HepG2 (cell line): ENCODE measurements at regions not wholly inside any gene's neighbourhood (a gene's known extent, or its start where the extent isn't known, plus 50 kb on each side); places are given as distances from the start of the nearest gene placed in this dataset.

Source experiments
- ATAC-seq: fragments of 200-7000 bp; cut with Tn5 transposase; 3 replicates; pipeline ENCODE4 v1.9.1; 2020; ENCODE audit warnings: mild to moderate bottlenecking, moderate library complexity
- BruUV-seq: library from RNA; stranded (reverse); fragments of 400-500 nt; replicated peaks from 2 replicates; lab custom pipeline; 2021; lab: Mats Ljungman, UMichigan
- CTCF ChIA-PET: fragments of 300-600 bp; formaldehyde crosslinking; extraction: SDS; loops from one replicate; lab custom pipeline; 2021; ENCODE audit warnings: low total read pairs, inconsistent platforms, low intra/inter-chr PET ratio; lab: Yijun Ruan, JAX
- POLR2A ChIA-PET: fragments of 350-600 bp; sonication (Branson Sonifier 250); formaldehyde crosslinking; loops from one replicate; lab custom pipeline; 2020; ENCODE audit warnings: antibody characterized with exemption, inconsistent platforms; lab: Yijun Ruan, JAX
- DNase-seq: peaks from one replicate; pipeline ENCODE4 v3.0.0-alpha.2; 2015; ENCODE audit warnings: low spot score
- FAIRE-seq: peaks from 3 replicates; lab custom pipeline; 2011; peaks lifted over from hg19 to GRCh38; lab: Jason Lieb, UNC
- H2AFZ ChIP-seq: one replicate; pipeline ENCODE4 v1.6.1; 2011; ENCODE audit warnings: low read length, inconsistent platforms
- H3K27ac ChIP-seq: fragments of 300-600 bp; 3 replicates; pipeline ENCODE4 v1.8.0; 2011; ENCODE audit warnings: mixed run types, mild to moderate bottlenecking, mixed read lengths, low read length, inconsistent platforms; ENCODE audit not compliant: insufficient read depth; ENCODE audit errors: extremely low read length
- H3K27me3 ChIP-seq, 2 experiments: fragments of 200-600 bp in 1 of 2; 2 replicates in 1 of 2; 3 replicates in 1 of 2; pipeline versions ENCODE4 v1.6.0 to v1.8.0; 2011; ENCODE audit warnings: low read length in 2 of 2, mild to moderate bottlenecking in 2 of 2, moderate library complexity in 2 of 2, inconsistent platforms in 1 of 2; ENCODE audit not compliant: insufficient read depth in 2 of 2, control insufficient read depth in 1 of 2
- H3K36me3 ChIP-seq, 2 experiments: fragments of 200-600 bp in 1 of 2; replicated peaks in 1 of 2; 2 replicates in 1 of 2; 3 replicates in 1 of 2; pipeline versions ENCODE4 v1.5.1 to v1.8.0; 2011; ENCODE audit warnings: low read length in 2 of 2, inconsistent platforms in 1 of 2; ENCODE audit not compliant: insufficient read depth in 2 of 2, control insufficient read depth in 1 of 2
- H3K4me1 ChIP-seq: 2 replicates; pipeline ENCODE4 v1.5.1; 2012; ENCODE audit warnings: low read length, inconsistent platforms; ENCODE audit not compliant: insufficient read depth
- H3K4me2 ChIP-seq: 2 replicates; pipeline ENCODE4 v1.6.0; 2011; ENCODE audit warnings: low read depth, low read length, inconsistent platforms
- H3K4me3 ChIP-seq, 3 experiments: fragments of 200-600 bp in 1 of 3; sonication (generic), shearing (Covaris generic) in 1 of 3; replicated peaks in 1 of 3; 2 replicates each; pipeline ENCODE4 v1.5.1; 2011 to 2016; ENCODE audit warnings: low read length in 3 of 3, inconsistent platforms in 2 of 3, low read depth in 2 of 3, mild to moderate bottlenecking in 2 of 3, control low read depth in 1 of 3, mixed read lengths in 1 of 3; ENCODE audit not compliant: insufficient read depth in 1 of 3
- H3K79me2 ChIP-seq: one replicate; pipeline ENCODE4 v1.6.1; 2011; ENCODE audit warnings: low read length, inconsistent platforms; ENCODE audit not compliant: insufficient read depth
- H3K9ac ChIP-seq: 2 replicates; pipeline ENCODE4 v1.6.0; 2011; ENCODE audit warnings: mild to moderate bottlenecking, low read depth, low read length, inconsistent platforms; ENCODE audit not compliant: insufficient read depth
- H3K9me3 ChIP-seq: 2 replicates; pipeline ENCODE4 v1.5.1; 2012; ENCODE audit warnings: mild to moderate bottlenecking, low read length
- H4K20me1 ChIP-seq: 2 replicates; pipeline ENCODE4 v1.6.0; 2011; ENCODE audit warnings: inconsistent platforms, mild to moderate bottlenecking, low read length, moderate library complexity; ENCODE audit not compliant: insufficient read depth
- SP1 ChIP-seq, 2 experiments: fragments of 450-650 bp in 1 of 2; sonication (generic) in 1 of 2; formaldehyde crosslinking in 1 of 2; IDR thresholded peaks; 2 replicates each; pipeline versions ENCODE4 v1.4.0 to v1.6.1; 2016 to 2020; ENCODE audit warnings: missing genetic modification reagents in 1 of 2
- ZNF101 ChIP-seq: sonication (generic); formaldehyde crosslinking; IDR thresholded peaks from 2 replicates; pipeline ENCODE4 v1.4.0; 2020; ENCODE audit warnings: mild to moderate bottlenecking, low read depth, missing genetic modification reagents, borderline replicate concordance
- in situ Hi-C: cut with HindIII; loops from 2 replicates; pipeline ENCODE4 v1.10.0; 2017; ENCODE audit warnings: low pct_unique_long_range_greater_than_20kb; ENCODE audit not compliant: extremely low pct_ligation_motif_present
- intact Hi-C: fragments of 100-400 bp; cut with micrococcal nuclease; formaldehyde crosslinking; loops from one replicate; pipeline ENCODE4 v1.10.0; 2022; ENCODE audit not compliant: unreplicated experiment
- TF ChIP-seq, protein P1 (sequence below): sonication (generic); formaldehyde crosslinking; IDR thresholded peaks from 2 replicates; pipeline ENCODE4 v1.4.0; 2020; ENCODE audit warnings: mild to moderate bottlenecking, missing genetic modification reagents
- TF ChIP-seq, protein P2 (sequence below): sonication (generic); formaldehyde crosslinking; IDR thresholded peaks from 2 replicates; pipeline ENCODE4 v1.5.1; 2020; ENCODE audit warnings: mild to moderate bottlenecking, missing genetic modification reagents, moderate library complexity

DNA sequence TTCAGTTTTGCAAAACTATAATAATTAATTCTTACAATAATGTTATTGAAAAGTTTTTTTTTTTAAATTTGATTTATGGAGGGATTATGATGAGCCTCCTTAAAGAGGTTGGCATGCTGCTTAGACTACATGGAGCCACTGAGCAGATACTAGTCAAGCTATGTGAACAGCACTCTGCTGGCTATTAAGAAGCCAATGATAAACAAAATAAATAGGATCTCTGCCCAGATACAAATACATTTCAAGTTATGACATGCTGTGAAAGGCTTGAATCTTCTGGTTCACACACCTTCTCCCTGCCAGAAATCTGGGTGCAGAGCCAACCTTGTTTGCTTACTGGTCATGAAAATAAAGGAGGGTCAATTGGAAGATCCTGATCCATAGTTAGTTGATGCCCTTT lies 107.4 kb upstream of the NAV3 start (continued):
- TF ChIP-seq, protein P1, sequence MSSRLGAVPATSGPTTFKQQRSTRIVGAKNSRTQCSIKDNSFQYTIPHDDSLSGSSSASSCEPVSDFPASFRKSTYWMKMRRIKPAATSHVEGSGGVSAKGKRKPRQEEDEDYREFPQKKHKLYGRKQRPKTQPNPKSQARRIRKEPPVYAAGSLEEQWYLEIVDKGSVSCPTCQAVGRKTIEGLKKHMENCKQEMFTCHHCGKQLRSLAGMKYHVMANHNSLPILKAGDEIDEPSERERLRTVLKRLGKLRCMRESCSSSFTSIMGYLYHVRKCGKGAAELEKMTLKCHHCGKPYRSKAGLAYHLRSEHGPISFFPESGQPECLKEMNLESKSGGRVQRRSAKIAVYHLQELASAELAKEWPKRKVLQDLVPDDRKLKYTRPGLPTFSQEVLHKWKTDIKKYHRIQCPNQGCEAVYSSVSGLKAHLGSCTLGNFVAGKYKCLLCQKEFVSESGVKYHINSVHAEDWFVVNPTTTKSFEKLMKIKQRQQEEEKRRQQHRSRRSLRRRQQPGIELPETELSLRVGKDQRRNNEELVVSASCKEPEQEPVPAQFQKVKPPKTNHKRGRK: no peak
- TF ChIP-seq ZNF101 (CRISPR knock-in tag): no peak
- TF ChIP-seq, protein P2, sequence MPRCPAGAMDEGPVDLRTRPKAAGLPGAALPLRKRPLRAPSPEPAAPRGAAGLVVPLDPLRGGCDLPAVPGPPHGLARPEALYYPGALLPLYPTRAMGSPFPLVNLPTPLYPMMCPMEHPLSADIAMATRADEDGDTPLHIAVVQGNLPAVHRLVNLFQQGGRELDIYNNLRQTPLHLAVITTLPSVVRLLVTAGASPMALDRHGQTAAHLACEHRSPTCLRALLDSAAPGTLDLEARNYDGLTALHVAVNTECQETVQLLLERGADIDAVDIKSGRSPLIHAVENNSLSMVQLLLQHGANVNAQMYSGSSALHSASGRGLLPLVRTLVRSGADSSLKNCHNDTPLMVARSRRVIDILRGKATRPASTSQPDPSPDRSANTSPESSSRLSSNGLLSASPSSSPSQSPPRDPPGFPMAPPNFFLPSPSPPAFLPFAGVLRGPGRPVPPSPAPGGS (CRISPR knock-in tag): no peak
- TF ChIP-seq, all 625 proteins: peak for 0

DNA sequence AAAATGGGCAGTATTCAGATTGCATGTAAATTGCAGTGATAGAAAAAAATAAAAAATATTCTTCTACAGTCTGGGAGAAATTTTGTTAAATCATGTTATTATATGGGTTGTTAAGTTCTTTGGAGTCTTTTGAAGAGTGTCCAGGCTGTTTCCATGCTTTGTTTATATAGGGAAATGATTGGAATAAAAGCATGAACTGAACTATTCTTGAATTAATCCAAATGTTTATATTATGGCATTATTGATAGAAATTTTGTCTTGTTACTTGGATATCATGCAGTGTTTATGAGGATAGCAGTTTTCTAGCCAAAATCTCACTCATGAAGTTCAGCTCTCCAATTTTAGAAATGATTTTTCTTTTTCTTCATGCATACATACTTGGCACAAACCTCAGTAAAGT lies 108.2 kb upstream of the NAV3 start:
- H3K27me3 ChIP-seq: no peaks in the 10 kb centered on the region
- H3K36me3 ChIP-seq: no peaks in the 10 kb centered on the region
- no peak for DNase-seq
- H3K9ac ChIP-seq: no peak overlapping the region
- H3K79me2 ChIP-seq: no peaks in the 10 kb centered on the region
- ATAC-seq: no peak
- intact Hi-C loops (no loop called here), in situ Hi-C loops (loop anchor here (5.0 kb wide), 1 partner anchor 205 kb away; no protein-coding TSS in a partner anchor)
- CTCF ChIA-PET: interaction anchor here (4.3 kb wide), 1 partner anchor 203 kb away, joined by 48 read pairs; no protein-coding TSS in a partner anchor
- H3K4me3 ChIP-seq: no peak overlapping the region
- H3K4me2 ChIP-seq: no peak overlapping the region
- no peaks in the 10 kb centered on the region for H4K20me1 ChIP-seq
- H3K9me3 ChIP-seq: no peaks in the 10 kb centered on the region
- POLR2A ChIA-PET: no interaction called here
- no TSS peak for BruUV-seq
- FAIRE-seq: no peak
- H3K27ac ChIP-seq: no peak overlapping the region
- no peak overlapping the region for H2AFZ ChIP-seq
- TF ChIP-seq SP1 (IDR thresholded peaks at IDR 0.05) (no peak), SP1 (CRISPR knock-in tag; IDR thresholded peaks at IDR 0.05) (no peak)
- H3K4me1 ChIP-seq: no peaks in the 10 kb centered on the region
